Aorta (tissue), 5 donors: ENCODE measurements at regions not wholly inside any gene's neighbourhood (a gene's known extent, or its start where the extent isn't known, plus 50 kb on each side); places are given as distances from the start of the nearest gene placed in this dataset.

Experiments
- ATAC-seq: fragments of 200-7000 bp; cut with Tn5 transposase; one replicate; pipeline ENCODE4 v1.9.1; 2022; ENCODE audit warnings: moderate library complexity; ENCODE audit not compliant: low FRiP score
- DNase-seq, 2 donors: peaks; one replicate each; pipeline ENCODE4 v3.0.0-alpha.2; 2020
- H3K27ac ChIP-seq, 2 donors: one replicate each; pipeline ENCODE4 v1.5.1; 2013; ENCODE audit warnings: low read length in 2 of 2, mild to moderate bottlenecking in 2 of 2, moderate library complexity in 2 of 2, control low read depth in 1 of 2, inconsistent platforms in 1 of 2, low read depth in 1 of 2
- H3K27me3 ChIP-seq, 2 donors: one replicate each; pipeline ENCODE4 v1.6.1; 2013; ENCODE audit warnings: control low read depth in 1 of 2, low read length in 1 of 2, mild to moderate bottlenecking in 1 of 2, moderate library complexity in 1 of 2; ENCODE audit not compliant: insufficient read depth in 2 of 2, control insufficient read depth in 1 of 2
- H3K36me3 ChIP-seq, 2 donors: one replicate each; pipeline ENCODE4 v1.6.1; 2013; ENCODE audit warnings: control low read depth in 1 of 2, low read length in 1 of 2, mild to moderate bottlenecking in 1 of 2; ENCODE audit not compliant: insufficient read depth in 2 of 2, control insufficient read depth in 1 of 2
- H3K4me1 ChIP-seq, 2 donors: one replicate each; pipeline ENCODE4 v1.6.1; 2013; ENCODE audit warnings: low read length in 2 of 2, control low read depth in 1 of 2, mild to moderate bottlenecking in 1 of 2, moderate library complexity in 1 of 2; ENCODE audit not compliant: insufficient read depth in 2 of 2, control insufficient read depth in 1 of 2
- H3K4me3 ChIP-seq, 2 donors: one replicate each; pipeline ENCODE4 v1.5.1; 2013; ENCODE audit warnings: low read length in 2 of 2, control low read depth in 1 of 2, mild to moderate bottlenecking in 1 of 2
- H3K9me3 ChIP-seq: one replicate; pipeline ENCODE4 v1.6.1; 2013; ENCODE audit warnings: mild to moderate bottlenecking, low read length; ENCODE audit not compliant: control insufficient read depth
- WGBS, 2 donors: extraction: QIAGEN DNeasy Blood & Tissue Kit; methylation state at CpG; one replicate each; pipeline ENCODE4 v1.1.7; 2013; 5-methylcytosine and 5-hydroxymethylcytosine counted together
- intact Hi-C, 2 donors: fragments of 100-400 bp; cut with DNase I; formaldehyde crosslinking; loops; one replicate each; pipeline versions ENCODE4 v1.14.2 to v1.15.0; 2022
- donor health status: healthy with polysubstance abuse.
- donor health status: Bipolar disorder and iron deficiency.
- donor health status: DM: no; HTN: no; CAD: no.
- donor health status: DM: no; HTN: no; CAD: no.
- donor health status: DM: yes; HTN: yes; CAD: no.

GRCh38 chr7:130940326-130940725, 206.3 kb upstream of the KLF14 start:
- Histone ChIP-seq H3K4me1 (peaks cover 3 to 6% of the 10 kb centered on the region in 2 donors), H3K36me3 (no peaks in the 10 kb centered on the region), H3K9me3 (no peaks in the 10 kb centered on the region), H3K27ac (no peak overlapping the region), H3K27me3 (no peaks in the 10 kb centered on the region), H3K4me3 (no peak overlapping the region)
- no peak for DNase-seq
- WGBS, 2 donors: 78 to 82% methylated on average over 2 of the region's 2 CpGs
- ATAC-seq: no peak
- intact Hi-C loops: no loop called here

GRCh38 chr7:130940907-130941306, 206.9 kb upstream of the KLF14 start:
- intact Hi-C loops: no loop called here
- no peak for DNase-seq
- no peak for ATAC-seq
- Histone ChIP-seq H3K36me3 (no peaks in the 10 kb centered on the region), H3K4me1 (peaks cover 3 to 6% of the 10 kb centered on the region in 2 donors), H3K27ac (no peak overlapping the region), H3K4me3 (peak overlapping the region in 1 of 2 donors; percentile 70), H3K9me3 (no peaks in the 10 kb centered on the region), H3K27me3 (no peaks in the 10 kb centered on the region)
- WGBS, 2 donors: 50 to 58% methylated on average over 7 of the region's 7 CpGs

- Histone ChIP-seq H3K4me3 (peak overlapping the region; percentile 1 to 70), H3K27me3 (no peaks in the 10 kb centered on the region), H3K9me3 (no peaks in the 10 kb centered on the region), H3K36me3 (no peaks in the 10 kb centered on the region), H3K27ac (peak overlapping the region in 1 of 2 donors; percentile 21), H3K4me1 (peaks cover 3 to 6% of the 10 kb centered on the region in 2 donors)
- intact Hi-C loops: no loop called here
- whole genome bisulfite sequencing, 2 donors: 35 to 37% methylated on average over 20 of the region's 20 CpGs
- ATAC-seq (peak; percentile 63), DNase-seq (no peak)
These were observed 207.6 kb upstream of the KLF14 start for GRCh38 chr7:130941322-130942210.

GRCh38 chr7:130942211-130942964, 208.4 kb upstream of the KLF14 start:
- peak; percentile 20 for ATAC-seq
- Histone ChIP-seq H3K4me3 (no peak overlapping the region), H3K4me1 (peaks cover 3 to 6% of the 10 kb centered on the region in 2 donors), H3K27ac (peak overlapping the region in 1 of 2 donors; percentile 21), H3K36me3 (no peaks in the 10 kb centered on the region), H3K9me3 (no peaks in the 10 kb centered on the region), H3K27me3 (no peaks in the 10 kb centered on the region)
- WGBS, 2 donors: 33 to 40% methylated on average over 10 of the region's 10 CpGs
- intact Hi-C loops: no loop called here
- DNase-seq: no peak

GRCh38 chr7:130943336-130943901, 209.4 kb upstream of the KLF14 start:
- Histone ChIP-seq H3K4me1 (peaks cover 3 to 6% of the 10 kb centered on the region in 2 donors), H3K27ac (no peak overlapping the region), H3K4me3 (peak overlapping the region; percentile 29 to 76), H3K9me3 (no peaks in the 10 kb centered on the region), H3K36me3 (no peaks in the 10 kb centered on the region), H3K27me3 (no peaks in the 10 kb centered on the region)
- intact Hi-C loops: no loop called here
- 9 to 12% methylated on average over 9 of the region's 9 CpGs for WGBS, 2 donors
- ATAC-seq (no peak), DNase-seq (no peak)

- peaks cover 3 to 6% of the 10 kb centered on the region in 2 donors for H3K4me1 ChIP-seq
- WGBS, 2 donors: 29 to 36% methylated on average over 3 of the region's 3 CpGs
These were observed 210.0 kb upstream of the KLF14 start for GRCh38 chr7:130943981-130944380.

GRCh38 chr7:130944997-130945396, 211.0 kb upstream of the KLF14 start:
- Histone ChIP-seq H3K27ac (no peak overlapping the region), H3K9me3 (no peaks in the 10 kb centered on the region), H3K36me3 (no peaks in the 10 kb centered on the region), H3K4me3 (no peak overlapping the region), H3K4me1 (peaks cover 0 to 3% of the 10 kb centered on the region in 2 donors), H3K27me3 (no peaks in the 10 kb centered on the region)
- ATAC-seq (no peak), DNase-seq (no peak)
- WGBS, 2 donors: 74 to 76% methylated on average over 1 of the region's 1 CpG
- intact Hi-C loops: no loop called here

More at GRCh38 chr7:130943981-130944380, 210.0 kb upstream of the KLF14 start:
- intact Hi-C loops: no loop called here
- Histone ChIP-seq H3K4me3 (no peak overlapping the region), H3K9me3 (no peaks in the 10 kb centered on the region), H3K36me3 (no peaks in the 10 kb centered on the region), H3K27ac (no peak overlapping the region), H3K27me3 (no peaks in the 10 kb centered on the region)
- DNase-seq: no peak
- ATAC-seq: no peak

GRCh38 chr7:130945411-130945811, 211.4 kb upstream of the KLF14 start:
- 85 to 89% methylated on average over 5 of the region's 5 CpGs for WGBS, 2 donors
- peaks cover 0 to 3% of the 10 kb centered on the region in 2 donors for H3K4me1 ChIP-seq
- H3K27me3 ChIP-seq: no peaks in the 10 kb centered on the region
- no peak for ATAC-seq
- H3K4me3 ChIP-seq: no peak overlapping the region
- DNase-seq: no peak
- intact Hi-C loops: no loop called here
- H3K27ac ChIP-seq: no peak overlapping the region
- no peaks in the 10 kb centered on the region for H3K9me3 ChIP-seq
- no peaks in the 10 kb centered on the region for H3K36me3 ChIP-seq
